ENCODE measurements at regions not wholly inside any gene's neighbourhood (a gene's known extent, or its start where the extent isn't known, plus 50 kb on each side); places are given as distances from the start of the nearest gene placed in this dataset.

DNA sequence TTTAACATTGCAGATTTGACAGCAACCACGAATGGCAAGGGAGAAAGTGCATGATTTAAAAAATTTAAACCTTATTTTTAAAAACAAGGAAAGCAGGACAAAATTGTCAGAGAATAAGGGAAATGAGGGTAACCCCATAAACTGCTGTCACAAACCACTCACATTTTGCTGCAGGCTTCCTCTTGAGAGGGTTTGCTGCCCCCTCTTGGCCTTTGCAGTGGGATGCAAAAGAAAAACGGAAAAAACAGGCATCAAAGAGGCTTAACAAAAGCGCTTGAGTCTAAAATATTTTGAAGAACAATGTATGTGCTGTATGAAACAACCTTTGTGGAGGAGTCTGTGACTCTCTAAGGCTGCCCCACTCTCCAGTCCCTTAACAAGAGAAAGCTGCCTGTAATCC is 91.6 kb downstream of the TMX3 start:
- peak; percentile 22 for DNase-seq

GRCh38 chr18:68611311-68611710 is 103.6 kb downstream of the TMX3 start:
- no peak for DNase-seq

- no peak for DNase-seq
Observed at GRCh38 chr18:68608851-68609490, 105.9 kb downstream of the TMX3 start.

DNA sequence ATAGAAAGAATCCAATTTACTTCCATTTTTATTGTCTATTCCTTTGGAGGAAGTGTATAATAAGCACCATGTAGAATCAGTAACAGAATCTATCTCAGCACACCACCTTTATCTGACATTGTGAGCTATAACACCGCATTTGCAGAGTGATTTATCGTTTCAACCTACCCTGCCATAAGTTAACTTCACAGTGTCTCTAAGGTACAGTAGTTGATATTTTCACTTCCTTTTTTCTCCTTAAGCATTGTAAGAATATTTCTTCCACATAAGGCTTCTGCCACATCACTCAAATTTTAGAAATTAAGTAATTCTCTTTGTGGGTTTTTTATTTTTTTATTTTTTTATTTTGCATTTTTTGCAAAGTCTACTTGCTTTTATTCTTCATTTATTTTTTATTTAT is 107.1 kb downstream of the TMX3 start:
- DNase-seq: no peak

- no peak for DNase-seq
Observed at GRCh38 chr18:68604256-68604655, 110.7 kb downstream of the TMX3 start.

- no peak for DNase-seq
Observed at GRCh38 chr18:68596016-68596415, 118.9 kb downstream of the TMX3 start.

DNA sequence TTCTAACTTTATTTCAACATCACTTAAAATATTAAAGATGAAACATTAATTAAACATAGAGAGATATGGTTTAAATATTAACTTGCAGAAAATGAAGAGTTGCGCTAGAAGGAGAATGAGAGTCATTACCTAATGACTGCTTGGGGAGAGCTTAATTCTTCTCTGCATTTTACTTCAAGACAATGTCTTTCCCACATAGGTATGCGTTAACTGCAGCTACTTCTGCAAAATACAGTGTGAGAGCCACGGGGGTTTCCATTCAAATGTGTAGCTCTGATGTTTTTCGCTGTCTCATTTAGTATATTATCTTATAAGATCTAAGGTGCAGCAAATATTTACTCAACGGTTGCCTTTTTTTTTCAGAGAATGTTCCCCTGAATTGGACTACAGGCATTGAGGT is 126.7 kb downstream of the TMX3 start:
- no peak for DNase-seq

GRCh38 chr18:68583685-68584084 is 131.2 kb downstream of the TMX3 start:
- no peak for DNase-seq

GRCh38 chr18:68574311-68574710 is 140.6 kb downstream of the TMX3 start:
- no peak for DNase-seq

- DNase-seq: no peak
Observed at GRCh38 chr18:68569936-68570335, 145.0 kb downstream of the TMX3 start.

GRCh38 chr18:68568364-68569155 is 146.3 kb downstream of the TMX3 start:
- no peak for DNase-seq

GRCh38 chr18:68566991-68567390 is 147.9 kb downstream of the TMX3 start:
- no peak for DNase-seq

DNA sequence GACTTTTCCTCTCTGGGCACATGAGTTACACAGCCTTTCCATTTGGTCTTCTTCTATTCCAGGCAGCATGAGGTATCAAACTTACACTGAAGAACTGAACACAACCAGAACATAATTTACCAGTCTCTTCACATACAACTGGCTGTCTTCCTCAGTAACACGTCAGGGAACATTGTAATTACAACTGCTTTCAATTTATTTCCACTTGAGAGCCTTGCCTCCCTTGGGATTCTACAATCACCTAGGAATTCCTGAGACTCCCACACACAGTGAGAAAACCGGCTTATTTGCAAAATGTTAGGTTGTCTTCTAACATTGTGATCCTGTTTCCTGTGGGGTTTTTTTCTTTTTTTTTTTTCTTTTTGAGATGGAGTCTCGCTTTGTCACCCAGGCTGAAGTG is 149.9 kb downstream of the TMX3 start:
- DNase-seq: peak; percentile 31

GRCh38 chr18:68564351-68564750 is 150.6 kb downstream of the TMX3 start:
- DNase-seq: no peak

DNA sequence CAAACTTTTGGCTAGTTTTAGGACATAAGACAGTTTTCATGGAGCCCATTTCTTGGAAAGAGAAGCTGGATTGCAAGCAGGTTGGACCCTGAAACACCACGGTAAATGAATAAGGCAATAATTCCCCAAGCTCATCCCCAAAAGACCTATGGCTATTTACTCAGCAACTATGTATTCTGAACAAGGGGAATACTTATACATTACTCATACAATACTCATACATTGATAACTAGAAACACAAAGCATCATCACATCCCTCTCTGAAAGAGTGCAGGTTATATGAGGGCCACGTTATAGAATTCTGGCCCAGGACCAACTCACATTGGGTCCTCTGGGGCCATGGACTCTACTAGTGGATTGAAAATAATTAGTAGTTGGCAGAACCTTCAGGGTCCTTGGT is 154.8 kb downstream of the TMX3 start:
- DNase-seq: no peak

DNA sequence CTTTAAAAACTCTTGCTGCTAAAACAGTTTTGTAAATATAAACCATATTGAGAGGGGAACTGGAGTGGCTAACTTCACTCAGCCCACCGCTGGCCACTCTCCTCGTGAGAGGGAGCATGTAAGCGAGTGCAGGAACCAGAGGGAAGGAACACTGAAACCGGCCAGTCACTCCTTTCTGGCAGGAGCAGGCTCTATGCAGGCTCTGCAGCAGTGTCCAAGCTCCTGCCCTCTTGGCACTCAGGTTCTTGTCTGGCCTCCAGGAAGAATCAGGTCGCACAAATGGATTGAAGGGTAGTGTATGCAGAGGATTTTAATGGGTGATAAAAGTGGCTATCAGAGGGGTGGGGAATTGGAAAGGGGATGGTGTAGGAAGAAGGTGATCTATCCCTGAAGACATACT is 157.7 kb downstream of the TMX3 start:
- DNase-seq: no peak

DNA sequence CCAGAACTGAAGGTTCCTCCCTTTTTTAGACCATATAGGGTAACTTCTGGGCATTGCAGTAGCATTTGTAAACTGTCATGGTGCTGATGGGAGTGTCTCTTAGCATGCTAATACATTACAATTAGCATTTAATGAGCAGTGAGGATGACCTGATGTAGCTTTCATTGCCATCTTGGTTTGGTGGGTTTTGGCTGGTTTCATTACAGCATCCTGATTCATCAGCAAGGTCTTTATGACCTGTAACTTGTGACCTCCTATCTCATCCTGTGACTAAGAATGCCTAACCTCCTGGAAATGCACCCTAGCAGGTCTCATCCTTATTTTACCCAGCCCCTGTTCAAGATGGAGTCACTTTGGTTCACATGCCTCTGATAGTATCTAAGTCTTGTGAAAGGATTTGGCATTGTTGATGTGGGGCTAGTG is 159.0 kb downstream of the TMX3 start:
- no peak for DNase-seq

- DNase-seq: no peak
Observed at GRCh38 chr18:68548904-68549870, 165.7 kb downstream of the TMX3 start.

DNA sequence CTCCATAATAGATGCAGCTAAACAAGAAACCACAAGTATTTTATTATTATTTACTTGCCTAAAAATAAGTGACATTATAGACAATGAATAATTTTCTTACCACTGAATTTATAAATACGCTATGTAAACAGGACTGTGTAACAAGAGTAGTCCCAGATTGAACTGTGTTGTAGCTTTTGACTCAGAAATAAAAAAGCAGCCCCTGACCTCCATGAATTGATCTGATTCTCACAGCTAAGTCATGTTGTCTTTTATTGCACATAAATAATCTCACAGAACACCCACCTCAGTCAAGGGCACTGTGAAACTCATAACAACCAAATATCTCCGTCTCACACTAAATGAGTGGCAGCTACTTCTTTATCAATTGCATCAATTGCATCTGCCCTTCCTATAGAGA is 171.6 kb downstream of the TMX3 start:
- DNase-seq: no peak

DNA sequence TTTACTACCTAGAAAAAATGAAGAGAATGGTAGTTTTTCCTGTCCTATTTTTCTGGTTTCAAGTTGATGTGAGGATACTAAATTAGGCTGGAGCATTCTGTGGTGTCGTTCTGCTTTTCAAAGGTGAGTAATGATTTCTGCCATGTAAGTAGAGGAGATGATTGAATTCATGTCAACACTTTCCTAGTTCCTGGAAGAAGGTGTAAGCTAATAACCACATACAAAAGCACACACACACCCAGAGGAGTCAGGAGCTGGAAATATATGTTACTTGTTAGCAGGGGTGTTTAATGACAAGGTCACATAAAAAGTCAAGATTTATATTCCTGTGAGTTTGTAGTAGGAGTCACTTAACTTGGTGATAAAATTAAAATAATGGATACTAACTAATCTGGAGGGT is 172.1 kb downstream of the TMX3 start:
- DNase-seq: no peak

DNA sequence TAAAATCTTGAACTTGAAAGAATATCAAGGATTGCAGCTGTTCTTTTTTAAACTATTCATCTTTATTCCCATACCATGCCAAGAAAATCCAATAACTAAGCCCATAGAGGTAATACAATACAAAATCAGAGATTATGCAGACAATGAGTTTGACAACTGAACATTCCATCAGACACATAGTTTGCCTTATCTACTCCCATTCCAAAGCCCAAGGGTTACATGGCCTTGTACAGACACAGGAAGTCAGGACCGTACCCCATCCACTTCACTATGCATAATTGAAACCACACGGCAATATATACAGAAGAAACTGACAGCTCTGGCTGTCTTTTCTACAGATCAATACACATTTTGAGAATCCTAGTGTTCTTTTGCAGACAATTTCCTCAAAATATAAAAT is 181.3 kb downstream of the TMX3 start:
- no peak for DNase-seq

DNA sequence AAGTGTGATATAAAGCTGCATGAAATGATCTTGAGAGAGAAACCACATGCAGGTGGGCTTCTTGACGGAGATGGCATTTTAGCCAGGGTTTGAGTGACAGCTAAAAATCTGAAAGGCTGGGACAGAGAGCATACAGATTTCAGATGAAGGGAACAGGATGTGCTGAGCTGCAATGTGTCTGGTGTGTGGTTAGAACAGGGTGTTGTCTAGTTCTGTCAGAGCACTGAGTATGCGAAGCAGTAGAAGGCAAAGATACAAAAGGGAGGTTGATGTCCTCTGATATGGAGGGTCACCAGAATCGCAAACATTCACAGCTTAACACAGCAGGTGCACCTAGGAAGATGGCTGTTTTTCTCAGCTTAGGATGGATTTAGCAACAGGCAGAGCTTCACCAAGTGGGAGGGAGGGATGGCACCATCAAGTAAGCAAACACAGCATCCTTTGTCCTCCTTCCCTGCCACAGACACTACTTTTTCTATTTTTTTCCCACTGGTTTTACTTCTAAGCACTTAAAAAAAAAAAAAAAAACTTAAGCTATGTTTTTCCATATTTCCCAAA is 182.5 kb downstream of the TMX3 start:
- DNase-seq: no peak

DNA sequence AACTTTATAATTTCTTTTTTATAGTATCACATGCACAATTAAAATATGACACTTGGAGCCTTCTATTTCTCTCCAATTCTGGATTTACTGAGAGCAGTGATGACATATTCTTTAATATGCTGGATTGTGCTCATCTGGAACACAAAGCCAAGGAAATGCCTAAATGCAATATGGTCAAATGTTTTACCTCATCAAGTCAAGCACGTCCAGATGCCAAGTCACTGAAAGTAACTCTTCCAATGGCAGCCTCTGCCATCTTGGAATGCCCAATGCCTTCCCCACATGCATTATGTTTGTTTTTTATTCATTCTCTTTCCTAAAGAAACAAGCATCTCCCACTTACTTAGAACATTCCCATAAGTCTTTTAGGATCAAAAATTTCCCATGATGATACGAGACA is 189.8 kb downstream of the TMX3 start:
- DNase-seq: no peak
